SK-N-SH (cell line): ENCODE measurements at regions not wholly inside any gene's neighbourhood (a gene's known extent, or its start where the extent isn't known, plus 50 kb on each side); places are given as distances from the start of the nearest gene placed in this dataset.

Source experiments
- CTCF ChIA-PET: fragments of 300-600, 350-600 bp; formaldehyde crosslinking; extraction: SDS; loops from one replicate; lab custom pipeline; 2021; lab: Yijun Ruan, JAX
- POLR2A ChIA-PET: fragments of 350-600 bp; sonication (Branson Sonifier 250); formaldehyde crosslinking; extraction: SDS; loops from one replicate; lab custom pipeline; 2020; ENCODE audit warnings: antibody characterized with exemption, inconsistent platforms; lab: Yijun Ruan, JAX
- DNase-seq: peaks from one replicate; pipeline ENCODE4 v3.0.0; 2012
- H2AFZ ChIP-seq: fragments of 200-600 bp; sonication (generic); 2 replicates; pipeline ENCODE4 v1.8.1; 2016; ENCODE audit warnings: antibody characterized with exemption, mild to moderate bottlenecking, low read depth
- H3F3A ChIP-seq: fragments of 200-600 bp; sonication (generic); replicated peaks from 2 replicates; pipeline ENCODE3; 2016; ENCODE audit warnings: antibody characterized with exemption, mild to moderate bottlenecking; ENCODE audit not compliant: insufficient read depth
- H3K27ac ChIP-seq, 2 experiments: fragments of 200-500 bp in 1 of 2; fragments of 200-600 bp in 1 of 2; sonication (Bioruptor generic) in 1 of 2; sonication (generic), shearing (Covaris generic) in 1 of 2; 2 replicates each; pipeline versions ENCODE4 v1.5.1 to v1.6.1; 2014 to 2016; ENCODE audit warnings: low read depth in 2 of 2, inconsistent platforms in 1 of 2, low read length in 1 of 2, mild to moderate bottlenecking in 1 of 2, mixed read lengths in 1 of 2
- H3K27me3 ChIP-seq: fragments of 200-600 bp; sonication (generic), shearing (Covaris generic); 2 replicates; pipeline ENCODE4 v1.6.1; 2016; ENCODE audit warnings: mixed run types; ENCODE audit not compliant: insufficient read depth
- H3K36me3 ChIP-seq, 2 experiments: fragments of 200-500 bp in 1 of 2; fragments of 200-600 bp in 1 of 2; sonication (Bioruptor generic) in 1 of 2; sonication (generic) in 1 of 2; replicated peaks in 1 of 2; 2 replicates each; pipeline versions ENCODE3 to v1.5.1; 2014 to 2016; ENCODE audit warnings: low read length in 1 of 2, mild to moderate bottlenecking in 1 of 2; ENCODE audit not compliant: insufficient read depth in 2 of 2, control insufficient read depth in 1 of 2
- H3K4me1 ChIP-seq, 2 experiments: fragments of 200-500 bp in 1 of 2; fragments of 200-600 bp in 1 of 2; sonication (Bioruptor generic) in 1 of 2; sonication (generic), shearing (Covaris generic) in 1 of 2; 2 replicates each; pipeline versions ENCODE4 v1.5.1 to v1.6.1; 2014 to 2016; ENCODE audit warnings: low read depth in 1 of 2, low read length in 1 of 2, mixed run types in 1 of 2; ENCODE audit not compliant: insufficient read depth in 2 of 2, control insufficient read depth in 1 of 2
- H3K4me2 ChIP-seq: fragments of 200-600 bp; sonication (generic), shearing (Covaris generic); 2 replicates; pipeline ENCODE4 v1.6.1; 2017; ENCODE audit warnings: mixed run types
- H3K4me3 ChIP-seq, 2 experiments: fragments of 200-500 bp in 1 of 2; fragments of 200-600 bp in 1 of 2; sonication (Bioruptor generic) in 1 of 2; sonication (generic), shearing (Covaris generic) in 1 of 2; 2 replicates each; pipeline versions ENCODE4 v1.5.1 to v1.8.1; 2014 to 2016; ENCODE audit warnings: low read depth in 2 of 2, inconsistent platforms in 1 of 2, low read length in 1 of 2, mild to moderate bottlenecking in 1 of 2, mixed read lengths in 1 of 2, moderate library complexity in 1 of 2
- H3K79me2 ChIP-seq: fragments of 200-600 bp; sonication (generic); 2 replicates; pipeline ENCODE4 v1.8.1; 2017; ENCODE audit warnings: mild to moderate bottlenecking; ENCODE audit not compliant: insufficient read depth
- H3K9ac ChIP-seq: fragments of 200-600 bp; sonication (generic); 2 replicates; pipeline ENCODE4 v1.6.1; 2017; ENCODE audit warnings: mixed run types
- H3K9me2 ChIP-seq: fragments of 200-600 bp; sonication (generic); 2 replicates; pipeline ENCODE4 v1.6.1; 2017; ENCODE audit warnings: mixed run types
- H3K9me3 ChIP-seq: fragments of 200-600 bp; sonication (generic); 2 replicates; pipeline ENCODE4 v1.6.1; 2017; ENCODE audit warnings: mixed run types, mild to moderate bottlenecking, moderate library complexity
- H4K20me1 ChIP-seq: fragments of 200-600 bp; sonication (generic); 2 replicates; pipeline ENCODE4 v1.6.1; 2017; ENCODE audit warnings: mild to moderate bottlenecking, mixed run types; ENCODE audit not compliant: insufficient read depth
- GATA2 ChIP-seq: sonication (generic); formaldehyde crosslinking; IDR thresholded peaks from 2 replicates; pipeline ENCODE4 v1.5.0; 2020; ENCODE audit warnings: mild to moderate bottlenecking, missing genetic modification reagents
- JUND ChIP-seq: IDR thresholded peaks from 2 replicates; pipeline ENCODE4 v1.4.0; 2012
- NRF1 ChIP-seq: IDR thresholded peaks from 2 replicates; pipeline ENCODE4 v1.6.1; 2012; ENCODE audit warnings: low read depth, mild to moderate bottlenecking, low read length
- RCOR1 ChIP-seq: fragments of 150-350 bp; IDR thresholded peaks from 2 replicates; pipeline ENCODE4 v1.6.1; 2017; ENCODE audit warnings: antibody characterized with exemption, low read length
- SIN3A ChIP-seq: IDR thresholded peaks from 2 replicates; pipeline ENCODE4 v1.6.1; 2012; ENCODE audit warnings: low read depth, mild to moderate bottlenecking, low read length, moderate library complexity, borderline replicate concordance
- TEAD4 ChIP-seq: IDR thresholded peaks from 2 replicates; pipeline ENCODE4 v1.4.0; 2012; ENCODE audit warnings: mild to moderate bottlenecking, borderline replicate concordance; ENCODE audit not compliant: insufficient read depth
- USF1 ChIP-seq: IDR thresholded peaks from 2 replicates; pipeline ENCODE4 v1.4.0; 2012; ENCODE audit warnings: low read depth, borderline replicate concordance
- YY1 ChIP-seq: IDR thresholded peaks from 2 replicates; pipeline ENCODE4 v1.4.0; 2012; ENCODE audit warnings: low read depth, mild to moderate bottlenecking
- WGBS: methylation state at CpG from one replicate; pipeline ENCODE4 v1.1.6; 2017; ENCODE audit warnings: low lambda C conversion rate; 5-methylcytosine and 5-hydroxymethylcytosine counted together
- TF ChIP-seq, protein P1 (sequence below): IDR thresholded peaks from 2 replicates; pipeline ENCODE4 v1.6.1; 2012; ENCODE audit warnings: mild to moderate bottlenecking, low read depth, low read length, moderate library complexity
- TF ChIP-seq, protein P2 (sequence below): IDR thresholded peaks from 2 replicates; pipeline ENCODE4 v1.4.0; 2012; ENCODE audit warnings: low read depth
- TF ChIP-seq, protein P3 (sequence below): IDR thresholded peaks from 2 replicates; pipeline ENCODE4 v1.4.0; 2012; ENCODE audit warnings: low read depth, borderline replicate concordance

- Histone ChIP-seq H3K9ac (no peak overlapping the region), H3K27ac (no peak overlapping the region)
- POLR2A ChIA-PET = no interaction called here
- no peak for TF ChIP-seq RCOR1
- TF ChIP-seq SIN3A = no peak
- no peak for TF ChIP-seq NRF1
- no peak for TF ChIP-seq GATA2 (CRISPR knock-in tag)
- TF ChIP-seq YY1 = no peak
- TF ChIP-seq JUND = no peak
- TF ChIP-seq TEAD4 = no peak
- TF ChIP-seq, protein P1, sequence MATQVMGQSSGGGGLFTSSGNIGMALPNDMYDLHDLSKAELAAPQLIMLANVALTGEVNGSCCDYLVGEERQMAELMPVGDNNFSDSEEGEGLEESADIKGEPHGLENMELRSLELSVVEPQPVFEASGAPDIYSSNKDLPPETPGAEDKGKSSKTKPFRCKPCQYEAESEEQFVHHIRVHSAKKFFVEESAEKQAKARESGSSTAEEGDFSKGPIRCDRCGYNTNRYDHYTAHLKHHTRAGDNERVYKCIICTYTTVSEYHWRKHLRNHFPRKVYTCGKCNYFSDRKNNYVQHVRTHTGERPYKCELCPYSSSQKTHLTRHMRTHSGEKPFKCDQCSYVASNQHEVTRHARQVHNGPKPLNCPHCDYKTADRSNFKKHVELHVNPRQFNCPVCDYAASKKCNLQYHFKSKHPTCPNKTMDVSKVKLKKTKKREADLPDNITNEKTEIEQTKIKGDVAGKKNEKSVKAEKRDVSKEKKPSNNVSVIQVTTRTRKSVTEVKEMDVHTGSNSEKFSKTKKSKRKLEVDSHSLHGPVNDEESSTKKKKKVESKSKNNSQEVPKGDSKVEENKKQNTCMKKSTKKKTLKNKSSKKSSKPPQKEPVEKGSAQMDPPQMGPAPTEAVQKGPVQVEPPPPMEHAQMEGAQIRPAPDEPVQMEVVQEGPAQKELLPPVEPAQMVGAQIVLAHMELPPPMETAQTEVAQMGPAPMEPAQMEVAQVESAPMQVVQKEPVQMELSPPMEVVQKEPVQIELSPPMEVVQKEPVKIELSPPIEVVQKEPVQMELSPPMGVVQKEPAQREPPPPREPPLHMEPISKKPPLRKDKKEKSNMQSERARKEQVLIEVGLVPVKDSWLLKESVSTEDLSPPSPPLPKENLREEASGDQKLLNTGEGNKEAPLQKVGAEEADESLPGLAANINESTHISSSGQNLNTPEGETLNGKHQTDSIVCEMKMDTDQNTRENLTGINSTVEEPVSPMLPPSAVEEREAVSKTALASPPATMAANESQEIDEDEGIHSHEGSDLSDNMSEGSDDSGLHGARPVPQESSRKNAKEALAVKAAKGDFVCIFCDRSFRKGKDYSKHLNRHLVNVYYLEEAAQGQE = no peak
- TF ChIP-seq, protein P2, sequence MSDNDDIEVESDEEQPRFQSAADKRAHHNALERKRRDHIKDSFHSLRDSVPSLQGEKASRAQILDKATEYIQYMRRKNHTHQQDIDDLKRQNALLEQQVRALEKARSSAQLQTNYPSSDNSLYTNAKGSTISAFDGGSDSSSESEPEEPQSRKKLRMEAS = no peak
- TF ChIP-seq, protein P3, sequence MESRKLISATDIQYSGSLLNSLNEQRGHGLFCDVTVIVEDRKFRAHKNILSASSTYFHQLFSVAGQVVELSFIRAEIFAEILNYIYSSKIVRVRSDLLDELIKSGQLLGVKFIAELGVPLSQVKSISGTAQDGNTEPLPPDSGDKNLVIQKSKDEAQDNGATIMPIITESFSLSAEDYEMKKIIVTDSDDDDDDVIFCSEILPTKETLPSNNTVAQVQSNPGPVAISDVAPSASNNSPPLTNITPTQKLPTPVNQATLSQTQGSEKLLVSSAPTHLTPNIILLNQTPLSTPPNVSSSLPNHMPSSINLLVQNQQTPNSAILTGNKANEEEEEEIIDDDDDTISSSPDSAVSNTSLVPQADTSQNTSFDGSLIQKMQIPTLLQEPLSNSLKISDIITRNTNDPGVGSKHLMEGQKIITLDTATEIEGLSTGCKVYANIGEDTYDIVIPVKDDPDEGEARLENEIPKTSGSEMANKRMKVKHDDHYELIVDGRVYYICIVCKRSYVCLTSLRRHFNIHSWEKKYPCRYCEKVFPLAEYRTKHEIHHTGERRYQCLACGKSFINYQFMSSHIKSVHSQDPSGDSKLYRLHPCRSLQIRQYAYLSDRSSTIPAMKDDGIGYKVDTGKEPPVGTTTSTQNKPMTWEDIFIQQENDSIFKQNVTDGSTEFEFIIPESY = no peak
- TF ChIP-seq USF1 = no peak
- TF ChIP-seq, all 33 proteins: peak for 0
- Histone ChIP-seq H3K36me3 (no peaks in the 10 kb centered on the region), H3K4me3 (no peak overlapping the region), H2AFZ (no peak overlapping the region), H3K9me3 (no peaks in the 10 kb centered on the region), H4K20me1 (no peaks in the 10 kb centered on the region), H3K79me2 (no peaks in the 10 kb centered on the region), H3K27me3 (no peaks in the 10 kb centered on the region), H3K9me2 (no peaks in the 10 kb centered on the region), H3K4me1 (peaks cover 0 to 7% of the 10 kb centered on the region in 2 experiments; a peak in 1 of 4 replicates), H3K4me2 (no peak overlapping the region), H3F3A (no peaks in the 10 kb centered on the region)
- peak; percentile 65 for DNase-seq
- 53% methylated on average over 3 of the region's 6 CpGs for WGBS
- CTCF ChIA-PET = interaction anchor here (1.6 to 18.3 kb wide), 4 partner anchors 8 to 323 kb away, joined by 5 to 249 read pairs (median 18); no protein-coding TSS in a partner anchor
These were observed 115.8 kb downstream of the TMEM130 start for GRCh38 chr7:98753989-98754479.
